Body of pancreas (tissue), 4 donors: ENCODE measurements at regions not wholly inside any gene's neighbourhood (a gene's known extent, or its start where the extent isn't known, plus 50 kb on each side); places are given as distances from the start of the nearest gene placed in this dataset.

Source experiments
- CTCF ChIP-seq, 7 experiments: fragments of 450-650 bp in 4 of 7; fragments of 200-600 bp in 3 of 7; sonication (generic) in 3 of 7; IDR thresholded peaks; one replicate each; pipeline ENCODE4 v1.5.1; 2016 to 2019; ENCODE audit warnings: antibody characterized with exemption in 7 of 7
- POLR2A ChIP-seq, 3 donors: fragments of 450-650 bp; IDR thresholded peaks; one replicate each; pipeline ENCODE4 v1.6.1; 2016; ENCODE audit warnings: antibody characterized with exemption in 3 of 3, mild to moderate bottlenecking in 2 of 3

- TF ChIP-seq CTCF (IDR thresholded peaks at IDR 0.05) = no peak
- no peak for TF ChIP-seq POLR2A (IDR thresholded peaks at IDR 0.05)
Measured at GRCh38 chr10:107379601-107380000, 215.1 kb upstream of the SORCS1 start.
